ENCODE measurements at regions not wholly inside any gene's neighbourhood (a gene's known extent, or its start where the extent isn't known, plus 50 kb on each side); places are given as distances from the start of the nearest gene placed in this dataset.

DNA sequence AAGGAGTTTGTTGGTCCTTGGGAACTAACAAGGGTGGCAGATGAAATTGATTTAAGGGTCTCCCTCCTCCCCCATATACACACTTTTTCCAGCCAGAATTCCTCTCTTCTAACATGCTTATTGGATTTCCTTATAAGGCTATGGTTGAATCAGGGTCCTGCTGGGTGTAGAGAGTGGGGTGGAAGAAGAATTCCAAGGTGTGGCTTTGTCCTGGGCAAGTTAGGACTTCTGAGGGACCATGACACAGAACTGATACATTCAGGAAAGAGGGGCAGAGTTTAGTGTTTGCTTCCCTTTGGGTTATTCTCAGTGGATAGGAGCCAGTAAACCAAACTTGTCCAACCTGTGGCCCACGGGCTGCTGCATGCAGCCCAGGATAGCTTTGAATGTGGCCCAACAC lies 116.5 kb downstream of the SNX18 start:
- no peak for TF ChIP-seq TAF1 (IDR thresholded peaks at IDR 0.05; ENCODE audit: borderline replicate concordance, low read depth, low read length)
- TF ChIP-seq POLR2AphosphoS5 (IDR thresholded peaks at IDR 0.05; ENCODE audit: low read depth, low read length): no peak
- TF ChIP-seq POLR2A (IDR thresholded peaks at IDR 0.05; ENCODE audit: low read depth, low read length): no peak

Measured in GM12892 (cell line).